Erythroblast (primary cell): ENCODE measurements at regions not wholly inside any gene's neighbourhood (a gene's known extent, or its start where the extent isn't known, plus 50 kb on each side); places are given as distances from the start of the nearest gene placed in this dataset.

Experiments used
- GATA1 ChIP-seq: IDR thresholded peaks from 2 replicates; pipeline ENCODE4 v1.6.1; 2011; ENCODE audit warnings: low read depth, mild to moderate bottlenecking, control low read depth, low read length, moderate library complexity
- POLR2A ChIP-seq: IDR thresholded peaks from 2 replicates; pipeline ENCODE4 v1.6.1; 2011; ENCODE audit warnings: mild to moderate bottlenecking, low read length

DNA sequence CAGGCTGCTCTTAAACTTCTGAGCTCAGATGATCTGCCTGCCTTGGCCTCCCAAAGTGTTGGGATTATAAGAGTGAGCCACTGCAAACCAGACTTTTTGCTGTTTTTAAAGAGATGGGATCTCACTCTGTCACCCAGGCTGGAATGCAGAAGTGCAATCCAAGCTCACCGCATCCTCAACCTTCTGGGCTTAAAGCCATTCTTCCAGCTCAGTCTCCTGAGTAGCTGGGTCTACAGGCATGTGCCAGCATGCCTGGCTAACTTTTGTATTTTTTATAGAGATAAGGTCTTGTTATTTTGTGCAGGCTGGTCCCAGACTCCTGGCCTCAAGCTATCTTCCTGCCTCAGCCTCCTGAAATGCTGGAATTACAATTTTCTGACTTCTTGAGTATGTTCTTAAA is 1211.6 kb downstream of the CDY2B start:
- TF ChIP-seq POLR2A = no peak
- TF ChIP-seq GATA1 = no peak
